ENCODE measurements at regions not wholly inside any gene's neighbourhood (a gene's known extent, or its start where the extent isn't known, plus 50 kb on each side); places are given as distances from the start of the nearest gene placed in this dataset.
"Not testable (repeated sequence)": the region's sequence is repeated elsewhere in the genome, so short reads cannot be mapped to it uniquely, and the experiment has no call there.

GRCh38 chr3:94336046-94336753 lies 273.3 kb downstream of the NSUN3 start:
- DNase-seq = no peak

GRCh38 chr3:94345101-94345500 lies 282.2 kb downstream of the NSUN3 start:
- DNase-seq = no peak

GRCh38 chr3:94349310-94349878 lies 286.5 kb downstream of the NSUN3 start:
- DNase-seq = no peak

- no peak for DNase-seq
Observed at GRCh38 chr3:94356581-94356980, 293.7 kb downstream of the NSUN3 start.

GRCh38 chr3:94359996-94360395 lies 297.1 kb downstream of the NSUN3 start:
- no peak for DNase-seq

GRCh38 chr3:94360987-94361386 lies 298.1 kb downstream of the NSUN3 start:
- no peak for DNase-seq

GRCh38 chr3:94362393-94362792 lies 299.5 kb downstream of the NSUN3 start:
- no peak for DNase-seq

- DNase-seq = no peak
Observed at GRCh38 chr3:94365006-94365405, 302.1 kb downstream of the NSUN3 start.

- no peak for DNase-seq
Observed at GRCh38 chr3:94372026-94372425, 309.2 kb downstream of the NSUN3 start.

GRCh38 chr3:94373456-94373855 lies 310.6 kb downstream of the NSUN3 start:
- no peak for DNase-seq

- DNase-seq = no peak
Observed at GRCh38 chr3:94374439-94375161, 311.7 kb downstream of the NSUN3 start.

GRCh38 chr3:94377123-94377696 lies 314.3 kb downstream of the NSUN3 start:
- not testable (repeated sequence) for DNase-seq

GRCh38 chr3:94377863-94378262 lies 315.0 kb downstream of the NSUN3 start:
- DNase-seq = not testable (repeated sequence)

- DNase-seq = no peak
Observed at GRCh38 chr3:94378322-94378721, 315.5 kb downstream of the NSUN3 start.

GRCh38 chr3:94379264-94379663 lies 316.4 kb downstream of the NSUN3 start:
- no peak for DNase-seq

- no peak for DNase-seq
Observed at GRCh38 chr3:94394885-94395284, 332.0 kb downstream of the NSUN3 start.

- DNase-seq = no peak
Observed at GRCh38 chr3:94395851-94396250, 333.0 kb downstream of the NSUN3 start.

GRCh38 chr3:94398036-94398435 lies 335.2 kb downstream of the NSUN3 start:
- DNase-seq = no peak

GRCh38 chr3:94401466-94401865 lies 338.6 kb downstream of the NSUN3 start:
- no peak for DNase-seq

- no peak for DNase-seq
Observed at GRCh38 chr3:94402126-94402525, 339.3 kb downstream of the NSUN3 start.

GRCh38 chr3:94405258-94406035 lies 342.6 kb downstream of the NSUN3 start:
- DNase-seq = no peak

GRCh38 chr3:94406595-94406994 lies 343.7 kb downstream of the NSUN3 start:
- no peak for DNase-seq

- DNase-seq = not testable (repeated sequence)
Observed at GRCh38 chr3:94412936-94413335, 350.1 kb downstream of the NSUN3 start.
